ENCODE measurements at regions not wholly inside any gene's neighbourhood (a gene's known extent, or its start where the extent isn't known, plus 50 kb on each side); places are given as distances from the start of the nearest gene placed in this dataset.

DNA sequence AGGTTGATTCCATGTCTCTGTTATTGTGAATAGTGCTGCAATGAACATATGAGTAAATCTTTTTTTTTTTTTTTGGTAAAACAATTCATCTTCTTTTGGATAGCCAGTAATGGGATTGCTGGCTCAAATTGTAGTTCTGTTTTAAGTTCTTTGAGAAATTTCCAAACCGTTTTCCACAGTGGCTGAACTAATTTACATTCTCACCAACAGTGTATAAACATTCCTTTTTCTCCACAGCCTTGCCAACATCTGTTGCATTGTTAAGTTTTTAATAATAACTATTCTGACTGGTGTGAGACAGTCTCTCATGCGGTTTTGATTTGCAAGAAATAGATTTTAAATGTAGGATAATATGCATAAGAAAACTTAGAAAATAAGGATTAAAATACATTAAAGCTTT, 279.0 kb upstream of the EPHA3 start:
- Histone ChIP-seq H3K4me3 (no peak overlapping the region), H3K36me3 (no peaks in the 10 kb centered on the region), H3K9me3 (no peaks in the 10 kb centered on the region), H3K4me1 (peaks cover 0 to 6% (median 0%) of the 10 kb centered on the region in 4 donors), H3K27me3 (no peaks in the 10 kb centered on the region), H3K27ac (no peak overlapping the region)
- DNase-seq = peak in 1 of 2 donors; percentile 36
- TF ChIP-seq POLR2A (IDR thresholded peaks at IDR 0.05) (no peak), POLR2AphosphoS5 (IDR thresholded peaks at IDR 0.05) (no peak), CTCF (IDR thresholded peaks at IDR 0.05) (no peak), EP300 (IDR thresholded peaks at IDR 0.05) (no peak)
- intact Hi-C loops (cut with DNase I; ENCODE audit: low total_unique reads) = no loop called here
- WGBS, 5 donors = 51 to 62% (median 52%) methylated on average over 2 of the region's 2 CpGs

- TF ChIP-seq POLR2AphosphoS5 (IDR thresholded peaks at IDR 0.05) (no peak), POLR2A (IDR thresholded peaks at IDR 0.05) (no peak), EP300 (IDR thresholded peaks at IDR 0.05) (no peak), CTCF (IDR thresholded peaks at IDR 0.05) (no peak)
- WGBS, 5 donors = 72 to 84% (median 79%) methylated on average over 2 of the region's 2 CpGs
- DNase-seq = no peak
- no peaks in the 10 kb centered on the region for H3K4me1 ChIP-seq
- no peak overlapping the region for H3K4me3 ChIP-seq
- intact Hi-C loops (cut with DNase I; ENCODE audit: low total_unique reads) = no loop called here
- H3K36me3 ChIP-seq = no peaks in the 10 kb centered on the region
- H3K9me3 ChIP-seq = no peaks in the 10 kb centered on the region
- no peaks in the 10 kb centered on the region for H3K27me3 ChIP-seq
- H3K27ac ChIP-seq = no peak overlapping the region
These were observed 254.8 kb upstream of the EPHA3 start for GRCh38 chr3:88852606-88853005.

GRCh38 chr3:88863196-88863595, 244.2 kb upstream of the EPHA3 start:
- Histone ChIP-seq H3K4me1 (no peaks in the 10 kb centered on the region), H3K4me3 (no peak overlapping the region), H3K36me3 (no peaks in the 10 kb centered on the region), H3K27me3 (no peaks in the 10 kb centered on the region), H3K27ac (no peak overlapping the region), H3K9me3 (no peaks in the 10 kb centered on the region)
- no peak for DNase-seq
- 76 to 82% (median 79%) methylated on average over 3 of the region's 3 CpGs for WGBS, 5 donors
- intact Hi-C loops (cut with DNase I; ENCODE audit: low total_unique reads) = no loop called here
- TF ChIP-seq CTCF (IDR thresholded peaks at IDR 0.05) = no peak
- TF ChIP-seq POLR2A (IDR thresholded peaks at IDR 0.05) = no peak
- no peak for TF ChIP-seq EP300 (IDR thresholded peaks at IDR 0.05)
- TF ChIP-seq POLR2AphosphoS5 (IDR thresholded peaks at IDR 0.05) = no peak

DNA sequence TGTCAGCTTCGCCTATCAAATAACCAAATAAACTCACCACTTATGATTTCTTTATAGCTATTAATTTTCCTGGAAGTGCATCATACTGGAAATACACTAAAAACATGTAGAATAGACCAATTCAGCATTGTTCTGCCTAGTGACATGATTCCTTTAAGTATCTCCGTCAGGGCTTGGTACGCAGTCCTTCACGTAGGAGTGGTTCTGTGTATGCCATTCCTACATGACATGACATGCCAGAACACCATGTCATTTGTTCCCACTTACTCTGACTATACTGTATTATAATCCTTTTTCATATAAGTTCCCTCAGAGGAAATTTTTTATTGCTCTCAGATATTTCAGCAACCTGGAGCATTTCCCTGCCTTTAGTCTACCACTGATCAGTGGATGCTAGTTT, 230.7 kb upstream of the EPHA3 start:
- Histone ChIP-seq H3K36me3 (no peaks in the 10 kb centered on the region), H3K27me3 (no peaks in the 10 kb centered on the region), H3K27ac (no peak overlapping the region), H3K4me3 (no peak overlapping the region), H3K9me3 (no peaks in the 10 kb centered on the region), H3K4me1 (no peaks in the 10 kb centered on the region)
- 90 to 92% (median 91%) methylated on average over 4 of the region's 4 CpGs for WGBS, 5 donors
- intact Hi-C loops (cut with DNase I; ENCODE audit: low total_unique reads) = no loop called here
- no peak for TF ChIP-seq CTCF (IDR thresholded peaks at IDR 0.05)
- TF ChIP-seq EP300 (IDR thresholded peaks at IDR 0.05) = no peak
- TF ChIP-seq POLR2AphosphoS5 (IDR thresholded peaks at IDR 0.05) = no peak
- no peak for TF ChIP-seq POLR2A (IDR thresholded peaks at IDR 0.05)
- DNase-seq = no peak

All from stomach (tissue), 8 donors.